ENCODE measurements at regions not wholly inside any gene's neighbourhood (a gene's known extent, or its start where the extent isn't known, plus 50 kb on each side); places are given as distances from the start of the nearest gene placed in this dataset.

DNA sequence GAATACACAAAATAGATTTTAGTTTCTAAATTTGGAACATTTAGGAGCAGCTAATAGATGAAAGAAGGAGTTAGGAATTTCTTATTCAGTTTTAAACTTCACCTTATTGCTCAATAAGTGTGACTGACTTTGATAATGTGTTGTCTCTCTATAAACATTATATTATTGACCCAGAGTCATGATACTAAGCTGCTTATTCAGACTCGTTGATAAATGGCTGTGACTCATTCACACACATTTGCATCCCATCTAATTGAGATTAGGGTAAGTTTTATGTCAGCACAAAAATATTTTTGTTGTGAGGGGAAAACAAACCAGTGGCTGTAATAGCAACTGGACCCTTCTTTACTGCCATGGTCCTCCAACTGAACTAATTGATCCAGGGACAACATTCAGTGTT lies 137.6 kb downstream of the GOLIM4 start:
- no peak for DNase-seq

DNA sequence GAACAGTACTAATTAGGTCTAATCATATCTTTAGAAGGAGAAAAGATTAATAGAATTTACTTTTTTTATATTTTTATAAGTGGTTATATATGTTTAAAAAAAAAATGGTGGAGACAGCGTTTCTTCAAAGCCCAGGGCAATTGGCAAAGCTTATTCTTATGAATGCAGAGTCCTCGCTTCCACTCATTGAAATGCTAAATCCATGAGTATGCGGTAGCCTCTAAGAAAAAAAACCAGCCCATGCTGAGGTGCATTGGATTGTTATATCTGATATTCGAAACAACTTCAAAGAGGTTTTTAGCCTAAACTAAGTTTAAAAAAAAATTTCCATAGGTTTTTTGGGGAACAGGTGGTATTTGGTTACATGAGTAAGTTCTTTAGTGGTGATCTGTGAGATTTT lies 142.8 kb downstream of the GOLIM4 start:
- DNase-seq: no peak

DNA sequence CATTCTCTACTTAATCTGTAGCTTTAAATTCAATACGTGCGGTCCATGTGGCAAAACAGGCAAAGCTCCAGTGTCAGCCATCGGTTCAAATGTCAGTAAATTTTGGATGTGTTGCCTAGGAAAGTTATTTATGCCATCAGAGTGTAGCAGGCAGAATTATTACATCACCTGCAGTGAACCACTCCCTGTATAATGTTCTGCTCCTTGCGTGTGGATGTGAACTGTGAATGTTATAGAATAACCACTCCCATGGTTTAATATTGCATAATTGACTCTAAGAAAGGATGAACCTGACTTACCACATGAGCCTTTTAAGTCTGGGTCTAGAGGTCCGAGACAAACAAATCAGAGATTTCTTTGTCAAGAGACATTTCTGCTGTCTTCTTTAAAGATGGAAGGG lies 145.5 kb downstream of the GOLIM4 start:
- no peak for DNase-seq

DNA sequence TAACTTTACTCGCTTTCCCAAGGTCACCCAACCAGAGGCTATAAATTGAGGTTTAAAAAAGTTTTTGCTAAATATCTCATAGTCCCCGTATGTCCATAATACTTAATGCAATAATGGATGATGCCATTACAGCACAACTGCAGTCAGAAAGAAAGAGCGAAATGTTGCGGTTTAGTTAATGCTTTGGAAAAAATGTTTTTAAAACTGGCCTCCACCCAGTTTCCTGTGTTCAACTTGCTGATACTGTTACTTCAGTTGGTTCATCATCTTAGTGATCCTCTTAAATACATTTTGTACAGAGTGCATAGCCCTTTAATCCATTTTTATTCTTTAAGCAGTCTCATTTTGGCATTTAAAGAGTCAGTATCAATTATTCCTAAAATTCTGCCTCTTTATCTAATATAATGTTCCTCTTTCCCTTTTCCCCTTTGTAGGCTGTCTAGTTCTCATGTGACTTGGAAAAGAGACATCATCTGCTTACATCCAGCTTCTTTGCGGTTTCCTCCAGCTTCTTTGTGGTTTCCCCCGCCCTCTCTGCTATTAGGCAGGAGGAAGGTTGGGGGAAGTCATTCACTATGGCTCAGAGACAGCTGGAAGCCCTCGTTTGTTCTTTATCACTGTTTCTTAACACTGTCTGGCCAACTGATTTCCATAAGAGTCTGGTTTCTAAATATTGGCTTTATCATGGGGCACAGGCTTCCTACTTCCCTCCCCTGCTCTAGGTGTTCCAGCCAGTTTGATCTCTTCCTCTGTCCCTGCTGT lies 154.3 kb downstream of the GOLIM4 start:
- DNase-seq: no peak

DNA sequence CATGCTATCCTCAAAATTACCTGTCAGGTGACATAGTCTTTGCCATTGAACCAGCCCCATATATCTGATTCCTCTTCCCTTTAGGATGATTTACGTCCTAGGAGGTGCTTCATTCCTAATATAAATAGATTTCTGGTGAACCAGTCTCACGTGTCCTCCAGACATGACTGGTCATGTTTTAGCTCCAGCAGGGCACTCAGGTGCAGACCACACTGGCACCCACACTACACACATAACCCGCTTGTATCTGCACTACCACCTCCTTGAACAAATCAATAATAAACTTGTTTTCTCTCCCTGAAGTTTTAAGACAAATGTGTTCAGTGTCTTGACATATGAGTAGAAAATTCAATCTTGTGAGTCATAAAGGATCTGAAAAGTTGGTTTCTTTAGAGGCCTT lies 155.5 kb downstream of the GOLIM4 start:
- no peak for DNase-seq

DNA sequence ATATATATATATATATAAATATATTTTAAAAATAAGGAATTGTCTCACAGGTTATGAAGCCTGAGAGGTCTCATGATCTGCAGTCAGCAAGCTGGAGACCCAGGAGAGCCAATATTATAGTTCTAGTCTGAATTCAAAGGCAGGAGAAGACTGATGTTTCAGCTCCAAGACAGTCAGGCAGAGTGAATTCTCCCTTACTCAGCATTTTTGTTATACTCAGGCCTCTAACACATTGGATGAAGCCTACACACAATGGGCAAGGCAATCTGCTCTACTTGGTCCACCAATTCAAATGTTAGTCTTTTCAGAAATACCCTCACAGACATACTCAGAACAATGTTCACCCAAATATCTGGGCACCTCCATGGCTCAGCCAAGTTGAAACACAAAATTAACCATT lies 157.2 kb downstream of the GOLIM4 start:
- no peak for DNase-seq

DNA sequence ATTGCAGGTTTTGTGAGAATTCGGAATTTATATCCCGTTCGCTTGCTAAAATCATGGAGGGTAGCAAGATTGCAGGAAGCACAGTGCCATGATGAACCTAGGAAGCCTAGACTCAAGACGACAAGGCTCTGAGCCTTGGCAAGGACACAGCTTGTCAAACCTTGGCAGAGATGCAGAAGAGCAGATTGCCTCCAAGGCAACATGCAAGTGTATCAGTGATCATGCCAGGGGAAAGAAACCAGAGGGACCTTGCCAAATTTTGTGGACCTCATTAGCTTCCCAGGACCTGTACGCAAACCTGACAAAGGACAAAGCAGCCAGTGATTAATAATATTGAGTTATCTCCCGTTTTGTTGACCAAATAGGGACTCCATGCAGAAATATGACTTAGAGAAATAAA lies 159.7 kb downstream of the GOLIM4 start:
- no peak for DNase-seq

DNA sequence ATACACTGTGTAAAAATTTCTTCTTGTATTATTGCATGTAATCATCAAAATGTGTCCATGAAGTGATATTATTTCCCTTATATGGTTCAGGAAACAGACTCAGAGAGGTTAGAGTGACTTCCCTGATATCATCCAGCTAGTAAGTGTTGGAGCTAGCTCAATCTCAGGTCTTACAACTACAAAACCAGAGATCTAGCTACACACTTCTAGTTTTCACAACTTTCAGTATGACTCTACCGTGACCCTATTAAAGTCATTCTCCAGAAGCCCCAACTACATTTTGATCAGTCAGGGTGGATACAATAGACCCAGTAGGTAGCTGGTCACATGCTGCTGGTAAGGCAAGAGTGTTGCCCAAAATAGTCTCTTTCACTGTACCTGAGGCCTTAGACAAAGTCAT lies 165.3 kb downstream of the GOLIM4 start:
- DNase-seq: no peak

DNA sequence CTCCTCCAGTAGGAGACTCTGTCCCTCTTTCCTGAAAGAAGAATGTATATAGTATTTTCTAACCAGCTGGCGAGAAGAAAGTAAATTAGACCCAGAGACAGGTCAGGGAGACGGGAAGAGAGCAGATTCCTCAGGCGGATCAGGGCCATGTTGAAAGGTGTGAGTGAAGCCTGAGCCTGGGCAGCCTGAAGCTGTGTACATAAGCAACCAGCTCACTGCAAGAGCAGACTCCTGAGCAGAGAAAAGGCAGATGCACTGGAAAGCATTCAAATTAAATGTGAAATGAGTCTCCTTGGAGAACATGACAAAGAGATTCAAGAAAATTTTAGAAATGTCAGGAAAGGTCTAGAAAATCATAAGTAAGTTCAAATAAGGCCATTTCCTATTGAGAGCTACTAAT lies 165.8 kb downstream of the GOLIM4 start:
- no peak for DNase-seq

DNA sequence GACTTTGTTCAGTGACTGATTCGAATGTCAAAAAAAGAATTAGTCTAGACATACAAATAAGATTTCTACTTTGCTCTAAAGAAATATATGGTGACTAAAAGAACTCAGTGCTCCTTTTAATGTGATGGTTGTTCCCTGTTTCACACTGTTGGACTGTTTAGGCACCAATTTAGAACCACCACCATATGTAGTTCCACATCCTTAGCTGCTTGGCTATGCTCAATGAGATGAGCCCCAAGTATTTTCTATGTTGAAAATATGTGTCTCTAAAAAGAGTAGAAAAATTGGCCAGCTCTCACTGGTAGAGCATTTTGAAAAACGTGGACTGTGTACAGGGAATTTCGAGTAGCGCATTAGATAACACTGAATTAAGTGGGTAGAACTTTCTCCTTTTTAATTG lies 167.3 kb downstream of the GOLIM4 start:
- DNase-seq: no peak

DNA sequence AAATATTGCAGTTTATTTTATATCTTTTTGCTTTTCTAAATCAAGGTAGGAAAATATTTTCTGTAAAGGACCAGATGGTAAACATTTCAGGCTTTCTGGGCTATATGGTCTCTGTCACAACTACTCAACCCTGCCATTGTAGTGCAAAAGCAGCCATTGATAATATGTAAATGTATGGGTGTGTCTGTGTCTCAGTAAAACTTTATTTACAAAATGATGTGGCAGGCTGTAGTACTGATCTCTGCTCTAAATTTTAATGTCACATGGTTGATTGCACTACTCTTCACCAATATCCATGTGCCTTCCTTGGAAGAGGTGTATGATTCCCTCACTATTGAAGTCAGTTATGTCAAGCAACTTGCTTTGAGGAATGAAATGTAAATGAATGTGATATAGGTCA lies 175.0 kb downstream of the GOLIM4 start:
- no peak for DNase-seq

DNA sequence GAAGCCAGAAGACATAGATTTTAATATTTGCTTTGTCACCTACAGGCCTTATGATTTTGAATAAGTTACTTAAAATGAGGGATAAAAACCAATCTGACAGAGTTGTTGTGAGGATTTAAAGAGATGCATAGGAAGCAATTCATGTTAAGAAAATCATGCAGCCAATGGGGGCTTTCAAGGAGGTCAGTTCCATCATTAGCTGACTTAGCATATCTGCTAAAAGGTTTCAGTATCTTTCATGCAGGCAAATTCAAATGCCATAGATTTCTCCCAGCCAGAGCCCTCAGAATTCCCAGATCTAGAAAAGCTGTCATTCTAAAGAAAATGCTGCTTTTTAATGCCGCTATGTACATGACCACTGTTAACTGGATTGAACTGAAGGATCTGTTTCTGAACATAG lies 176.1 kb downstream of the GOLIM4 start:
- DNase-seq: no peak

DNA sequence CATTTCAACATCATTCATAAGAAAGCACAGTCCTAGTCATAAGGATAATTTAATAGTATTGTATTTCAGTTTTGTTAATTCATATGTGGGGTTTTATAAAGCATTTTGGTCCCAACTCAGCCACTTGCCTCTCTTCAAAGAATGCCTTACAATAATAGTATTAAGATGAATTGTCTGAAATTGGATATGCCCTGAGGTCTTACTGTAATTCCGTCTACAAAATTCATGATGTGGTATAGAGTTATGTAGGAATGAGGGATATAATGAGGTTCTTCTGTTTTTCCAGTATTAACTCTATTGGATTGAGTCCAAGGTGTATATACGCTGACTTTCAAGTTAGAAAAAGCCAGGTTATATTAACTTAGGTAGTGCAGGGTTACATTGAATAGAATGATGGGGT lies 177.0 kb downstream of the GOLIM4 start:
- DNase-seq: no peak

DNA sequence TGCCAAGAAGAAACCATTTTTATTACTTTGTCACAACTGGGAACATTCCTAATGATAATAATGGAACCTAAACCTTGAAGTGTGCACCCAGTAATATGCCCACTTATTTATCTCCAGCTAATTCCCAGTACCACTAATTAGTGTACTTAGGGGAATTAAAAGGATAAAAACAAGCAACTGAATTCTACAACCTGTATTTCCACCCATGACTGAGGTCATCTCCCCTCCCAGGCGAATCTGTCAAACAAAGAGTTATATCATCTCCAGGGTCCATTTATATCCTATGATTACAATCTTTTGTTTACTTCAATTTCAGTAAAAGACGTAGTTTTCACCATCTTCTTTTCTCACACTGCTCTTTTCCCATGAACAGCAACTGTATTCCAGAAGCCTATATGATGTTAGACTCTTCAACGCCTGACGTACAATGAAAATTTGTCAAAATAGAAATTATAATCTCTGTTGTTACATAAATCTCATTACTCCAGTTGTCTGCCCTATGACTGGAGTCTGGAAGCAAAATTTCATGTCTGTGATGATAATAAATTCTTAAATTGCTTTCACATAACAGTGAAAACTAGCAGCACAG lies 177.6 kb downstream of the GOLIM4 start:
- DNase-seq: no peak

DNA sequence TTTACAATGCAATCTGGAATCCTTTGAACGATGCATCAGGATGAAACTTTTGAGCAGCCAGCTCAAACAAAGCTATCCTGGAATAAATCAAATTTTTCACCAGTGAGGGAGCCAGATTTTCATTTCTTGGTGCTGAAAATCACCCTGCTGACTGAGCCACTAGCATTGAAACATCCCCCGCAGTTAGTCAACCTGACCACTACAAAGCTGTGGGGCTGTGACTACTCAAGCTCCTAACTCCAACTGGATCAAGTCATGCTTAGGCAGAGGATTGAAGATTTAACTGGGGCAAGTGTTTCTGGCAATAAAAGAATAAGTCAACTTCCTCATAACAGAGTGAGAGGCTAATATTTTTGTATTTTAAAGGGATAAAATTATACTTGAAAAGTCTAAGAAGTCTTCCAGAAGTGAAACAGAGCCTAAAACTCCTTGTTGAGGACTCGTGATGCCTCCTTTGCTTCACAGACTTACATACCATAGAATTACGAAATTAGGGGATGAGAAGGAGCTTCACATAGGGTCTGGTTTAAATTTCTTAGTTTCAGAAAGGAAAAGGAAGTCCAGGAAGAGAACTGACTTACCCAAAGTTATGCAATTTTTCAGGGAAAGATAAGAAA lies 177.8 kb downstream of the SERPINI1 start:
- DNase-seq: no peak

DNA sequence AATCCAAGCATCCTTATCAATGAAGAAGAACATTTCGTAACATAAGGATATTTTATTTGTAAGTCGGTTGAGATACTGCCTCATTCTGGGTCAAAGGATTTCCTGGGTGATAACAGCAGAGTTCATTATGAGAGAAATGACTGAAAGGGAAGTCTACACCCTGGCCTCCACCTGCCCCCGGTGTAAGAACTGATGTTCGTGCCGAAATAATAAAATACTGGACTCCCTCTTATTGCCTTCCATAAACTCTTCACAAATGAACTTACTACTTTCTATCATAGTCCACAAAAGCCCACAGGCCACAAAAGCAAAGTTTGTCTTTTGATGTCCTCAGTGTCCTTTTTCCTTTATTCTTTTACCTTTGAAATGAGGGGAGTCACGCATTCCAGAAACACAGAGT lies 174.4 kb downstream of the SERPINI1 start:
- DNase-seq: no peak

DNA sequence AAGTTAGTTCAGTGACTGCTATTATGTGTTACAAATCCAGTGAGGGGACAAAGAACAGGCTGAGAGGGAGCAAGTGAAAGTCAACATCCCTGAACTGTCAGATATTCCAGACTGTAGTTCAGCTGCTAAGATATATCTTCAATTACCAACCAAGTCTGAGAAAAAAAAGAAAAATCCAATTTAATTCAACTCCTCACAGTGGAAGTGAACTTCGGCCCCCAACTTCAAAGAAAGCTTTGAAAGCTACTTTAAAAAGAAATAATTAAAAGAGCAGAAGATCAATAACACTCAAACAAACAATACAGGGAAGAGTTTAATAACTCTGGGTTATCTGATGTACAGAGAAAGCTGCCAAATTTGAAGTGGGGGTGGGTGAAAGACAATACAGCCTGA lies 174.0 kb downstream of the SERPINI1 start:
- no peak for DNase-seq

DNA sequence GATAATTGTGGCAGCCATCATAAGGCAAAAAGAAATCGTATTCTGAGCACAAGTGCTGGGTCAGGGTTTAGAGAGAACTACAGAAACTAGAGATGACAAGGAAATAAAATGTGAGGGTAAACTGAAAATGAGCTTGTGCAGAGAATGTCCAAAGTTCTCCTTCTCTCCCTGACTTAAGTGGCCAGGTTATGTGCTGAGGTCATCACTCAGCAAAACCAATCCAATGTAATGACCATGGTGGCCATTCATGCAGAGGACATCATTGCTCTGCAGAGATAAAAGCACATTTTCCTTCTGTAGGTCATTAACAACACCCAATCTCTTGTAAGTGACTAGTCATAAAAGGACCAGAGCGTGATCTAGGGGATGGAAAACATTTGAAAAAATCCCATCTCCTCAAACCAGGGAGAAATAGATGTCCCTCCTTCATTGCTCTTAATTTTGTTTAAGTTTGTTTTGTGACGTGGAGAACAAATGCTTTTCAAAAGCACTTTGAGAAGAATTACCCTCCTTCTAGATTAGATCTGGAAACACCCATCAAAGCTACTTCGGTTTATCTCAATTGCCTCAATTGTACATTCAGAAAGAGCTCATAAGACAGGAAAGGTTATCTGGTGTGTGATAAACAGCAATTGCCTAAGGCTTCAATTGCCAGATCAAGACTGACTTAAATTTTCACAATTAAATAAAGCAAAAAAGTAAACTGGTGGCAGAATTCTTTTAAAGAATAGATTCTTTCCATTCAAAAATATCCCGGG lies 173.4 kb downstream of the SERPINI1 start:
- no peak for DNase-seq

DNA sequence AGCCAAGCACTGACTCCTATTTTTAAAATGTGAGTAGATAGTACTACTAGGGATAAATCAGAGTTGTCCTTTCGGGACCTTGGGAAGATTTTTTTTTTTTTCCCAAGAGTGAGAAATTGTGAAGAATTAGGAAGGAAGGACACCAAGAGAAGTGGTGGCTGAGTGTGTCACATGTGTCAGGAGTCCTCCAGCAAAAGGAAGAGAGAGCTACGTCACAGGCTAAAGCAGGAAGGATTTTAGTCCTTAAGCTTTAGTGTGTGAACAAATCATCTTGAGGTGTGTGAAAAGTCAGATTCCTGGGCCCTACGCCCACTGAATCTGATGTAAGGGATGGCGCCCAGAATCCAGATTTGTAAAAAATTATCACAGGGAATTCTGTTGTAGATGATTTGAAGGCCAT lies 172.7 kb downstream of the SERPINI1 start:
- DNase-seq: no peak

DNA sequence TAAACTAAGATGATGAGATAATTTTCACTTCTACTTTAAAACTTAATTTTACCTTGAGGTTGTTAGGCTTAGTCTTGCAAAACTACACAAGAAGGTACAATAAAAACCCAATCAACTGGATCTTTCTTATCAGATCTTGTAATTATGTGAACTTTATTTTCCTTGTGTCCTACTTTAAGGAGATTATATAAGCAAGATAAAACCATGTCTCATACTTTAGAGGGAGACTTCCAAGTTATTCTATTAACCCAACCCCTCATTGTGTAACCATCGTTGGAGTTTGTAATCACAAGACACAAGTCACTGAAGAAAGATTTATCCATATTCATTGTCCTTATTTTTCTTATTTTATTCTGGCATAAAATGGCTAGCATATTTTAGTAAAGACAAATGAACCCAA lies 165.6 kb downstream of the SERPINI1 start:
- no peak for DNase-seq

DNA sequence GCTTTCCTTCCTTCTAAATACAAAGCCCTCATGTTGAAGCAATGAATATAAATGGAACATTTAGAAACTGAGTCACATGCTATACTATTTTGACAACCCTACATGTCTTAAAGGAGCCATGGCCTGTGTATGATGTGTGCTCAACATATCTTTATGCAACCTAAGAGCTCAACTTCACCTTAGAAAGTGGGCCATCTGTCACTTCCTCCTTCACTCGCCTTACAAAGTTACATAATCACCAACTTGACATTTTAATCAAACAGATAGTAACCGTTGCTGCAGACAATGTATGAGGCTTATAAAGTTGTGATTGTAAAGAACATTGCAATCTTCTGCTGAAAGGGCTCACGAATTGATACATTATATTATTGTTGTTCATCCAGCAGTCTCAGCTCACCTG lies 163.6 kb downstream of the SERPINI1 start:
- no peak for DNase-seq

DNA sequence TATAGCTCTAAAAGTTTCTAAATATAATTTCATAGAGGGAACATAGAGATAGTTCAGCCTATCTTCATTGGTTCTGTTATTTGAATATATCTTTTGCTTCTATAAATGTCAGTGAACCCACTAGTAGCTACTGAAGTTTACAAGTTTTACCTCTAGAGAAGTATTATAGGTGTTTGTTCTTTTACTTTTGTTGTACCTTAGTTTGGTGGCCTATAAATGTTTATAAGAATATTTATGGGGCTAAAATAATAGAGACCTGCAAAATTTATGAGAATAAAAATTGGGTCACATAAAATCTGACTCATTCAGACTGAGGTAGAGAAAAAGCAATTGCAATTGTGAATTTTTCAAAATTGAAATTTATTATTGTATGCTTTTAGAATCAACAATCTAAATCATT lies 162.6 kb downstream of the SERPINI1 start:
- DNase-seq: no peak

DNA sequence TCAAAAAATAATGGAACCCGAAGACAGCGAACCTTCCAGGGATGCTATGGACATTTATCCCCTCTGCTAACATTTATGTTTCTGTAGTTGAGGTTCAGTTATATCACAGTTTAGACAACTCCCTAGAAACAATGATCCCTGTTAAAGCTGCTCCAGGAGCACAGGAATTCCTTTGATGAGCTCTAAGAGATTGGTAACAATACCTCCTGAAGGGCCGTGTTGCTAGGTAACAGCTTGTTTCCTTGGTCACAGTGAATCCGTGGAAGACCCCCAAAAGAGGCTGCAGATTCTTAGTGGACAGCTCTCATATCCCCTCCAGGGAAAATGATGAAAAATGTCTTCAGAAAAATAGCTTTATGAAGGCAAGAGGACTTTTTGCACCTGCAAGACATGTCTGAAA lies 160.2 kb downstream of the SERPINI1 start:
- DNase-seq: no peak

DNA sequence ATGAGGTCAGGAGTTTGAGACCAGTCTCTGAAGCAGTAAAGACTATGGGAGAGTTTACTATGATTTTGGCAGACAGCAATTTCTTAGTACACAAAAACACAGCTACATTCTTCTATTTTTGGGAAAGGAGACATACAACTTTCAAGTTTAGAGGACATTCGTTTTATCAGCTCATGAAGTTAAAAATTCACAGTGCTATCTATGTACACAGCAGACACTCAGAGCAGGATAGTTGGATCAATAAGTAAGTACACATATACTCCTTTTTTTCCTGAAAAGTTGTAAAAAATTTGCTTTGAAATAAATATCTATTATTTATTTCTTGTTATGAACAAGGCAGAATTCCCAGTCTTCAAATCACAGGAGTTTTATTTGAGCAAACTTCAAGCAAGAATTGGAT lies 159.7 kb downstream of the SERPINI1 start:
- no peak for DNase-seq
